SK-N-SH treated with all-trans-retinoic acid at 6 μM for 48 hours (cell line): ENCODE measurements at regions not wholly inside any gene's neighbourhood (a gene's known extent, or its start where the extent isn't known, plus 50 kb on each side); places are given as distances from the start of the nearest gene placed in this dataset.

Experiments used
- ATAC-seq: fragments of 200-7000 bp; cut with Tn5 transposase; 3 replicates; pipeline ENCODE4 v1.9.1; 2020; ENCODE audit warnings: mild to moderate bottlenecking, moderate library complexity
- ARNTL ChIP-seq: fragments of 450-650 bp; formaldehyde crosslinking; IDR thresholded peaks from 2 replicates; pipeline ENCODE4 v1.5.0; 2020; ENCODE audit warnings: low read depth, mild to moderate bottlenecking, moderate library complexity, borderline replicate concordance
- BACH2 ChIP-seq: fragments of 250-450 bp; sonication (Bioruptor Pico); IDR thresholded peaks from 2 replicates; pipeline ENCODE4 v1.9.0; 2021; ENCODE audit warnings: mild to moderate bottlenecking, borderline replicate concordance
- CREB5 ChIP-seq: fragments of 250-450 bp; sonication (Bioruptor Pico); IDR thresholded peaks from 2 replicates; pipeline ENCODE4 v1.5.1; 2020; ENCODE audit warnings: low read depth, mild to moderate bottlenecking, moderate library complexity
- CSDC2 ChIP-seq: fragments of 250-450 bp; sonication (Bioruptor Pico); IDR thresholded peaks from 2 replicates; pipeline ENCODE4 v1.5.0; 2020; ENCODE audit warnings: mild to moderate bottlenecking, moderate library complexity
- CSRNP3 ChIP-seq: fragments of 250-450 bp; sonication (Bioruptor Pico); IDR thresholded peaks from 2 replicates; pipeline ENCODE4 v1.5.1; 2021; ENCODE audit warnings: mild to moderate bottlenecking, moderate library complexity
- ESRRG ChIP-seq: fragments of 250-450 bp; sonication (Bioruptor Pico); IDR thresholded peaks from 2 replicates; pipeline ENCODE4 v1.6.1; 2021; ENCODE audit warnings: mild to moderate bottlenecking
- GLIS3 ChIP-seq: fragments of 250-450 bp; sonication (Bioruptor Pico); IDR thresholded peaks from 2 replicates; pipeline ENCODE4 v1.5.0; 2020; ENCODE audit warnings: mild to moderate bottlenecking, moderate library complexity
- OSR1 ChIP-seq: fragments of 250-450 bp; sonication (Bioruptor Pico); IDR thresholded peaks from 2 replicates; pipeline ENCODE4 v1.8.0; 2022; ENCODE audit warnings: moderate library complexity, mild to moderate bottlenecking, inconsistent platforms
- PATZ1 ChIP-seq: fragments of 250-450 bp; sonication (Bioruptor Pico); IDR thresholded peaks from 2 replicates; pipeline ENCODE4 v1.8.0; 2020; ENCODE audit warnings: mild to moderate bottlenecking, moderate library complexity, borderline replicate concordance
- POU6F1 ChIP-seq: fragments of 250-450 bp; sonication (Bioruptor Pico); IDR thresholded peaks from 2 replicates; pipeline ENCODE4 v1.8.0; 2021; ENCODE audit warnings: low read depth, mild to moderate bottlenecking, moderate library complexity, borderline replicate concordance
- PPARA ChIP-seq: fragments of 250-450 bp; sonication (Bioruptor Pico); IDR thresholded peaks from 2 replicates; pipeline ENCODE4 v1.5.0; 2020; ENCODE audit warnings: mild to moderate bottlenecking, borderline replicate concordance
- RARB ChIP-seq: fragments of 250-450 bp; sonication (Bioruptor Pico); IDR thresholded peaks from 2 replicates; pipeline ENCODE4 v1.8.0; 2021; ENCODE audit warnings: mild to moderate bottlenecking, moderate library complexity
- SNAI2 ChIP-seq: fragments of 250-450 bp; sonication (Bioruptor Pico); IDR thresholded peaks from 2 replicates; pipeline ENCODE4 v1.5.0; 2020; ENCODE audit warnings: mild to moderate bottlenecking, moderate library complexity
- TCF4 ChIP-seq: fragments of 250-450 bp; sonication (Bioruptor Pico); IDR thresholded peaks from 2 replicates; pipeline ENCODE4 v1.8.0; 2021; ENCODE audit warnings: mild to moderate bottlenecking, moderate library complexity, borderline replicate concordance
- TOX ChIP-seq: fragments of 250-450 bp; sonication (Bioruptor Pico); IDR thresholded peaks from 2 replicates; pipeline ENCODE4 v1.8.0; 2021; ENCODE audit warnings: mild to moderate bottlenecking, moderate library complexity, borderline replicate concordance
- TSHZ2 ChIP-seq: fragments of 250-450 bp; sonication (Bioruptor Pico); IDR thresholded peaks from 2 replicates; pipeline ENCODE4 v1.5.0; 2020; ENCODE audit warnings: mild to moderate bottlenecking, moderate library complexity
- ZC3H10 ChIP-seq: fragments of 250-450 bp; sonication (Bioruptor Pico); IDR thresholded peaks from 2 replicates; pipeline ENCODE4 v1.5.1; 2021; ENCODE audit warnings: mild to moderate bottlenecking, moderate library complexity
- ZFP3 ChIP-seq: fragments of 250-450 bp; sonication (Bioruptor Pico); IDR thresholded peaks from 2 replicates; pipeline ENCODE4 v1.5.0; 2020; ENCODE audit warnings: mild to moderate bottlenecking, moderate library complexity
- ZFP30 ChIP-seq: fragments of 450-650 bp; formaldehyde crosslinking; IDR thresholded peaks from 2 replicates; pipeline ENCODE4 v1.5.0; 2022; ENCODE audit warnings: mild to moderate bottlenecking, moderate library complexity
- ZNF565 ChIP-seq: fragments of 450-650 bp; formaldehyde crosslinking; conservative IDR thresholded peaks from 2 replicates; pipeline ENCODE4 v1.5.0; 2020; ENCODE audit warnings: low read depth, mild to moderate bottlenecking, moderate library complexity
- ZNF70 ChIP-seq: fragments of 450-650 bp; formaldehyde crosslinking; IDR thresholded peaks from 2 replicates; pipeline ENCODE4 v1.5.0; 2020; ENCODE audit warnings: mild to moderate bottlenecking, moderate library complexity
- ZNF8 ChIP-seq: fragments of 450-650 bp; formaldehyde crosslinking; IDR thresholded peaks from 2 replicates; pipeline ENCODE4 v1.5.0; 2020; ENCODE audit warnings: mild to moderate bottlenecking, moderate library complexity

- TF ChIP-seq PATZ1 (CRISPR knock-in tag) = no peak
- TF ChIP-seq POU6F1 (CRISPR knock-in tag) = no peak
- no peak for TF ChIP-seq ZC3H10
- TF ChIP-seq BACH2 = no peak
- TF ChIP-seq ARNTL = no peak
Measured at GRCh38 chr2:198640463-198640862, 817.3 kb downstream of the SATB2 start (continued).

- TF ChIP-seq ARNTL = no peak
- TF ChIP-seq ZFP3 (CRISPR knock-in tag) = no peak
- no peak for TF ChIP-seq PATZ1 (CRISPR knock-in tag)
- no peak for TF ChIP-seq BACH2
- no peak for TF ChIP-seq CSRNP3 (CRISPR knock-in tag)
- no peak for TF ChIP-seq ZNF8
- no peak for TF ChIP-seq CSDC2 (CRISPR knock-in tag)
- no peak for TF ChIP-seq CREB5
- no peak for TF ChIP-seq ZFP30 (CRISPR knock-in tag)
- no peak for TF ChIP-seq PPARA
- TF ChIP-seq ZNF70 = no peak
- TF ChIP-seq GLIS3 = no peak
- TF ChIP-seq ZC3H10 = no peak
- TF ChIP-seq TCF4 (CRISPR knock-in tag) = no peak
- no peak for TF ChIP-seq TSHZ2 (CRISPR knock-in tag)
- TF ChIP-seq ESRRG (CRISPR knock-in tag) = no peak
- no peak for TF ChIP-seq OSR1 (CRISPR knock-in tag)
- no peak for ATAC-seq
Measured at GRCh38 chr2:198639580-198639979, 818.2 kb downstream of the SATB2 start.

- ATAC-seq = no peak
- TF ChIP-seq ZFP3 (CRISPR knock-in tag) (no peak), PATZ1 (CRISPR knock-in tag) (no peak), POU6F1 (CRISPR knock-in tag) (no peak), TOX (CRISPR knock-in tag) (no peak), ZNF70 (no peak), PPARA (no peak), ZFP30 (CRISPR knock-in tag) (no peak), ESRRG (CRISPR knock-in tag) (no peak), ZNF565 (CRISPR knock-in tag) (no peak), ZNF8 (no peak), ARNTL (no peak), CREB5 (no peak), RARB (CRISPR knock-in tag) (no peak), SNAI2 (no peak), ZC3H10 (no peak), GLIS3 (no peak)
Measured at GRCh38 chr2:198638577-198638976, 819.2 kb downstream of the SATB2 start.
